ENCODE measurements at regions not wholly inside any gene's neighbourhood (a gene's known extent, or its start where the extent isn't known, plus 50 kb on each side); places are given as distances from the start of the nearest gene placed in this dataset.

- TF ChIP-seq CTCF (optimal IDR thresholded peaks at IDR 0.05 in 1 of 3, IDR thresholded peaks at IDR 0.05 in 1 of 3, conservative IDR thresholded peaks at IDR 0.05 in 1 of 3; ENCODE audit: extremely low read depth in 1 of 3, insufficient read depth in 2 of 3, low read length in 3 of 3) (no peak), EZH2 (IDR thresholded peaks at IDR 0.05; ENCODE audit: low read length) (no peak)
Observed at GRCh38 chr2:149670086-149670485, 82.5 kb upstream of the MMADHC start.

Data from keratinocyte (primary cell).